OCI-LY3 (cell line): ENCODE measurements at regions not wholly inside any gene's neighbourhood (a gene's known extent, or its start where the extent isn't known, plus 50 kb on each side); places are given as distances from the start of the nearest gene placed in this dataset.

Experiments used
- EZH2phosphoT487 ChIP-seq: fragments of 200-600 bp; shearing (Covaris generic); IDR thresholded peaks from 2 replicates; pipeline ENCODE4 v1.6.1; 2018; ENCODE audit warnings: antibody characterized with exemption, mixed run types, low read depth
- TF ChIP-seq, protein P1 (sequence below): fragments of 200-600, 300-600 bp; sonication (generic); IDR thresholded peaks from 2 replicates; pipeline ENCODE4 v1.5.1; 2014; ENCODE audit warnings: antibody characterized with exemption, low read length, low read depth

DNA sequence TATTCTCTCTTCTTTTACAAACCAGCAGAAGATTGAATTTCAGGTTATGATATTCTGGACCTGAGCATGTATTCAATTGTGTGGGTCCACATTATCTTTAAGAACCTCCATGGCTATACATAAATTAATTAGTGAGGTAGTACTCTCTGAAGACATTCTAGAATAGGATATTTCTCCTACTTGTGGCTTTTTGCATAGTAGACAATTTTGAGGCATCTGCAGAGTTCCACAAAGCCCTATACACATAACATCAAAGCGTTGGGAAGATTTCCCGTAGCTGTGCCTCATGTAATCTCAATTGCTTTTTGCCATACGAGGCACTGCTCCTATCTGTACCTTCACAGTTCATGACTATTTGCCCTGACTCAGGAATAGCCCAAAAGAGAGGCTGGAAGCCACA lies 395.4 kb upstream of the RGS17 start:
- TF ChIP-seq, protein P1, sequence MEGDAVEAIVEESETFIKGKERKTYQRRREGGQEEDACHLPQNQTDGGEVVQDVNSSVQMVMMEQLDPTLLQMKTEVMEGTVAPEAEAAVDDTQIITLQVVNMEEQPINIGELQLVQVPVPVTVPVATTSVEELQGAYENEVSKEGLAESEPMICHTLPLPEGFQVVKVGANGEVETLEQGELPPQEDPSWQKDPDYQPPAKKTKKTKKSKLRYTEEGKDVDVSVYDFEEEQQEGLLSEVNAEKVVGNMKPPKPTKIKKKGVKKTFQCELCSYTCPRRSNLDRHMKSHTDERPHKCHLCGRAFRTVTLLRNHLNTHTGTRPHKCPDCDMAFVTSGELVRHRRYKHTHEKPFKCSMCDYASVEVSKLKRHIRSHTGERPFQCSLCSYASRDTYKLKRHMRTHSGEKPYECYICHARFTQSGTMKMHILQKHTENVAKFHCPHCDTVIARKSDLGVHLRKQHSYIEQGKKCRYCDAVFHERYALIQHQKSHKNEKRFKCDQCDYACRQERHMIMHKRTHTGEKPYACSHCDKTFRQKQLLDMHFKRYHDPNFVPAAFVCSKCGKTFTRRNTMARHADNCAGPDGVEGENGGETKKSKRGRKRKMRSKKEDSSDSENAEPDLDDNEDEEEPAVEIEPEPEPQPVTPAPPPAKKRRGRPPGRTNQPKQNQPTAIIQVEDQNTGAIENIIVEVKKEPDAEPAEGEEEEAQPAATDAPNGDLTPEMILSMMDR, result no peak
- TF ChIP-seq EZH2phosphoT487, result no peak
